Lower leg skin (tissue), 3 donors: ENCODE measurements at regions not wholly inside any gene's neighbourhood (a gene's known extent, or its start where the extent isn't known, plus 50 kb on each side); places are given as distances from the start of the nearest gene placed in this dataset.

Experiments
- CTCF ChIP-seq, 3 donors: fragments of 450-650 bp; IDR thresholded peaks; one replicate each; pipeline ENCODE4 v1.5.1; 2016; ENCODE audit warnings: antibody characterized with exemption in 3 of 3, mild to moderate bottlenecking in 3 of 3, moderate library complexity in 2 of 3
- POLR2A ChIP-seq, 2 donors: fragments of 450-650 bp; IDR thresholded peaks; one replicate each; pipeline ENCODE4 v1.6.1; 2016 to 2017; ENCODE audit warnings: antibody characterized with exemption in 2 of 2, mild to moderate bottlenecking in 1 of 2, moderate library complexity in 1 of 2

GRCh38 chr13:109351236-109351635 is 435.1 kb downstream of the IRS2 start:
- TF ChIP-seq CTCF (IDR thresholded peaks at IDR 0.05): no peak
- no peak for TF ChIP-seq POLR2A (IDR thresholded peaks at IDR 0.05)
